Activated CD4-positive, alpha-beta T cell treated with anti-CD3 and anti-CD28 coated beads, Interleukin-2, Interleukin-6, amounts not matched to agents 100 ng/mL and 50 ng/mL, durations not matched to agents 16 hours and 8 hours (primary cell): ENCODE measurements at regions not wholly inside any gene's neighbourhood (a gene's known extent, or its start where the extent isn't known, plus 50 kb on each side); places are given as distances from the start of the nearest gene placed in this dataset.
"Not testable (repeated sequence)": the region's sequence is repeated elsewhere in the genome, so short reads cannot be mapped to it uniquely, and the experiment has no call there.

Experiments used
- DNase-seq: peaks from one replicate; pipeline ENCODE4 v3.0.0-alpha.2; 2020

DNA sequence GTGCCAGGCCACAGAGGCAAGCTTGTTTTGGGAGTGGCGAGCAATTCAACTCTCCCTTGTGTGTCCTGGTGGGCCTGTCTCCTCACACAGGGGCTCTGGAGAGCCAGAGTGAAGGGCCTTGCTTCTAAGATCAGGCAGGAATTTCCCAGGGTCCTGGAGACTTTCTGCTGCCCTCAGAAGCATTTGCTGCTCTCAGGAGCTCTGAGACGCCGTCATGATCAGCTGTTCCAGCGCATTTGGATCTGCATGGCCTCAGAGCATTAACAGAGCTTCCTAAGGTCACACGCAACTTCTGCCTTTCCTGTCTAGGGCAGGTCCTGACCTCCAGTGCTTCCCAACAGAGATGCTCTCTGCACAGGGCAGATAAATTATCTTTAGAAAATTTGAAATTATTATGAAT lies 52.2 kb upstream of the C10orf90 start:
- no peak for DNase-seq

DNA sequence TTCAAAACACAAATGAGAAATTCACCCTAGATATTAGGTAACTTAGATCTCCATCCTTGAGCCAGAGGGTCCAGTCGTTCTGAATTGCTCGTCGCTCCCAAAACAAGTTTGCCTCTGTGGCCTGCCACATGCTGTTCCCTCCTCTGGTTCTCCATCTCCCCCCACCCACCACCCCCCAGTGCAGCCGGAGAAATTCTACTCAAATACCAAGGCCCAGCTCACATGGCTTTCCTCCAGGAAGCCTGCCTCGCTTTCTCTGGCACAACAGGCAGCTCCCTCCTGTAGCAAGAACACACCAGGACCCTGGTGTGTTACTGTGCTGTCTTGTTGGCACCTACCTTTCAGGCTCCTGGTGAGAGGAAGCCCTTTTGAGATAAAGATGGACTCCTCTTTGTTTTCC lies 52.7 kb upstream of the C10orf90 start:
- no peak for DNase-seq

DNA sequence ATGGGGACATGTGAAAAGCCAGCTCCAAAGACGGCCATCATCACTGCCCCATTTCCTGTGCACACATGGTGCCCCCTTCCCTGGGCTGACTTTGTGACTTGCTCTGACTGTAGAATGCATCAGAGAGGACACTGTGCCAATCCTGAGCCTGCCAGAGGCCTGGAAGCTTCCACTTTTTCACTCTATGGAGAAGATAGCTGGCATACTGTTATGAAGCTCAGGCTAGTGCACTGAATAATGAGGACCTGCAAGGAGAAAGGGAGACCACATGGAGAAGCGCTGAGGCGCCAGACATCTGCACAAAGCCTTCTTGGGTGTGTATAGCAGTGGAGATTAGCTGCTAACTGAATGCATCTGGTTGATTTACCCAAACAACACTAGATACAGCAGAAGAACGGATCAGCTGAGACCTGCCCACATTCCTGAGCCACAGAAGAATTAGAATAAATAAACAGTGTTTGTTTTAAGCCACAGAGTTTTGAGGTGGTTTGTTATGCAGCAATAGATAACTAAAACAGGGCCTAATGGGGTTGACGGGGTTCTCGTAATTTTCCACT lies 58.9 kb upstream of the C10orf90 start:
- DNase-seq, result no peak

DNA sequence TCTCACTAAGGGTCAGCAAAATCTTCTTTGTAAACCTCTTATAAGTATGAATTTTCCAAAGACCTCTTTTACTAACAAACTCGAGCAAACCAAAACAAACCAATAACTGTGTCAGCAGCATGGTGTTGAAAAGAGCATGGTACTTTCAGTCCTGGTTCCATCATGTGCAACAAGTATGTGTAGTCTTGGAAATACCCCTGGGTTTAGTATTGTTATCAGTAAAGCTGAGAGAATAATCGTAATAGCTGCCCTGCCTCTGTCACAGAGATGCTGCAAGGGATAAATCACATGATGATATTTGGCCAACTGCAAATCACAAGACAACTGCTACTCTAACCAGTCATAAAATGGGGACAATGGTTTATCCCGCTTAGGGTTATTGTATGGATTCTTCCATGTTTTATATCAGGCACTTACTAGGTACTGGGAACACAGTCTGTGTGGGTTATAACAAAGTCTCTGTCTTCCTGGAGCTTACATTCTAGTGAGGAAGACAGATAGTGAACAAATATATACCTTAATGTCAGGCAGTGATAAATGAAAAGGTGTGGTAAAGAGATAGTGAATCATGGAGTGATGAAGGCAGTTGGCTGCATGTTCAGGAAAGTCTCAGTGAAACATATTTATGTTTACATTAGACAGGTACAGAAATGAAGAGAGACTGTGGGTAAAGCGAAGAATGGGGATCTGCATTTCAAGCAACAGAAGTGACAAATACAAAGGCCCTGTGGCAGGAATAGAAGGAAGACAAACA lies 60.5 kb upstream of the C10orf90 start:
- no peak for DNase-seq

DNA sequence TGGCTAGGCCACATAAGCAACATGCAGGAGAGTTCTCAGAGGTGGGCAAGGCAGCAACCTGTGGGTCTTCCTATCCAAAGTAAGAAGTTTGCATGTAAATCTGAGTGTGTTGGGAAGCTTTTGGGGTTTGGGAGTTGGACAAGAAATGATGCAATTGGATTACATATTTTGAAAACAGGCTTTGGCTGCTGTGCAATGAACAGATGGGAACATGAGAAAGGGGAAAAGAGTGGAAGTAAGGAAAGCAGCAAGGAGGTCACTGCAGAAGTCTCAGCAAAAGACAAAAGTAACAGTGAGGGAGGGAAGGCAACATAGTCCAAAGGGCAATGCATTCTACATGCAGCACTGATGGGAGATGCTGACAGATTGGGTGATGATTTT lies 61.1 kb upstream of the C10orf90 start:
- DNase-seq, result no peak

DNA sequence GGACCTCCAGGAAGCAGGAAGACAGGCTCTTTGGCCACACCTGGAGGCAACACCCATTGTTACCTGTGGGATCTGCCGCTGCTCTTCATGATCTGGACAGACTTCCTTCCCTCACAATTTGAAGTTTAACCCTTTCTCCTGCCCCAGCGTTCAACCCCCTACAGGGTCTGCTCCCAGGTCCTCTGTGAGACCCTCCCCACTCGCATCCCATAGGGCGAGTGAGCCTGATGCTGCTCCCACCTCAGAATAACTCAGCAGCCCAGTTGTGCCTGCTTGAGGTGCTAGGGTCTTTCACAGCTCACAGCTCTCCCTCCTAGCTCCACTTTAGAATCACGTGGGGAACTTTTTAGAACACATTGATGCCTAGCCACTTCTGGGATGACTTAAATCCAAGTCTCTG lies 61.8 kb upstream of the C10orf90 start:
- DNase-seq, result no peak

DNA sequence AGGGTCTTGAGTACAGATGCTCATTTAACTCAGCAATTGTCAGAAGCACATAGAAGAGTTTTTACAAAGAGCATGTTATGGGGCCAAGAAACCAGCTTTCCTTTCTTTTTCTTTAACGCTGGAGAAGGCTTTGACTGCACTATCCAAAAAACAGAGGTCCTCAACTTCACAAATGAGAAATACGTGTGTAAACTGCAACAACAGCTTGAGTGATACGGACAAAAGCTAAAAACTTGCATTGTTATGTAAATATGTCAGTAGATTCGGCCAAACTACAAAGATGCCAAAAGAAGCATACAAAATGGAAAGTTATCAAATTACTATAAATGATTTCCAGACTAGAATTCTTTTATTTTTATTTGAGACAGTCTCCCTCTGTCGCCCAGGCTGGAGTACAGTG lies 62.4 kb upstream of the C10orf90 start:
- DNase-seq, result no peak

DNA sequence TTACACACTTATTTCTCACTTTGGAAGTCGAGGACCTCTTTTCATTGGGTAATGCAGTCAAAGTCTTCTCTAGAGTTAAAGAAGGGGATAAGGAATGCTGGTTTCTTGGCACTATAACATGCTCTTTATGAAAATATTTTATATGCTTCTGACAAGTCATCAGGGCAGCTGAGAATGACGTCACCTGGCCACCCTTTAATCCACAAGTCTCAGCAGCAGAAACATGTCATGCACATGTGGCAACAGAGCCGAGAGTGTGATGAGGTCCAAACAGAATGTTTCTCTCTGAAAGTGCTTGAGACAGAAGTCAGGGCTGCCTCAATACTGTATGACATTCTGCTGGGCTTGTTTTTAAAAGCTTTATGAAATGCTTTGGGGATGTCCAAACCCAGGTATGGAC lies 63.5 kb upstream of the C10orf90 start:
- DNase-seq, result no peak

DNA sequence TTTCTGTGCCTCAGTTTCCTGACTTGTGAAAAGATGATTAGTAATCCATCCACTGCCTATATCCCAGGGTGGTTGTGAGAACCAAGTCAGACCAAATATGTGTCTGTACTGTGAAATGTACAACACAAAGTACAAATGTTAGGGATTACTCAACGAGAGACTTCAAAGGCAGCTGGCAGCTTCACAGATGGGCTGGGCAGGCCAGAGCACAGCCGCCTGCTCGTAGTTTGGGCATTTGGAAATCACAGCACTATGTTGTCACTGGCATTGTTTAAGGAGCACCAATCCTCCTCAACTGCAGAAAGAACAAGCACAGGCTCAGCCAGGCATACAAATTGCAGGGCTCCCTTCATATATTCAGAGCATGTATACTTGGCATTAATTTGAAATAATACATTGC lies 64.5 kb upstream of the C10orf90 start:
- no peak for DNase-seq

DNA sequence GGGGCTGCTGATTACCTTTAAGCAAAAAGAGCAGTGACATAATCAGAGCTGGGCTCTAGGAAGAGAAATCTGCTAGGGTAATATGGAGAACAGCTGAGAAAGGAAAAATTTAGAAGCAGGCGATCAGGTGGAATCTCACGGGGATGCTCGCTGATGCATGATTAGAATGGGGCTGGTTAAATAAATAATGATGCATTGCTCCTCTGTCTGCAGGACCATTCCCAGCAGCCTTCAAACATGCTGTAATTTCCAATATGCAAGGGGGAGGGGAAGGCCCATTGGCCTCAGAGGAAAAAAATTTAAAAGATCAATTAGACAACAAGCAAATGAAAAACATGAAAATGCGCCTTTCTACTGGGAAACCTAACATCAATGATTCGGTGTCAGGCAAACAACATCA lies 65.6 kb upstream of the C10orf90 start:
- DNase-seq, result no peak

DNA sequence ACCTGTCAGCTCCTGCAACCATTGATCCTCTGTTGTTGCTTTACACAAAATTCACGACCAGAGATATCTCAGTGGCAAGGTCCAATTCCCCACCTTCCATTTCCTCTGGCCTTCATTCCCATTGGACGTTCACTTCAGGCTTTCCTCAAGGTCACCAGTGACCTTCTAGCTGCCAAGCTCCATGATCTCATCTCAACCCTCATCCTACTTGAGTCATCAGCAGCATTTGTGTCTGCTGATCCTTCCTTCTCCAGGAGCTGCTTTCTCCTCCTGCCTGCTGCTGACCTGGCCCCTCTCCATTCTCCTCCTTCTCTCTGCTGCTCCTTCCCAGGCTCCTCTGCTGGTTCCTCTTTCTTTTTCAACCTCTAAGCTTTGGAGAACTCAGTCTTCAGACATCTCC lies 66.2 kb upstream of the C10orf90 start:
- DNase-seq, result no peak

DNA sequence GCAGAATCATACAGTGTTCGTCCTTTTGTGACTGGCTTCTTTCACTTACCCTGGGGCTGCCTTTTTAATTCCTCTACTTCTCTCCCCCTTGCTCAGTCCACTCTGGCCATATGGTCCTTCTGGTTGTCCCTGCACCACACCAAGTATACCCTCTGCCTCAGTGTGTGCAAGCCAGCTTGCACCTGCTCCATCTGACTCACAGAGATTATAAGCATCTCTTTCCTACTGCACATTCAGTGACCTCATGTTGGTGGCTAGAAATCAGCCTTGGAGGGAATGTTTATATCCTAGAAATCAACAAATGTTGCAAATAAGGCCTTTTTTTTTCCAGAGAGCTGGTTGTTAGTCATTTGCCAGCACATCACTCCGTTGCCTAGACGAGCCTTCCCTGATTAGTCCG lies 67.5 kb upstream of the C10orf90 start:
- no peak for DNase-seq

DNA sequence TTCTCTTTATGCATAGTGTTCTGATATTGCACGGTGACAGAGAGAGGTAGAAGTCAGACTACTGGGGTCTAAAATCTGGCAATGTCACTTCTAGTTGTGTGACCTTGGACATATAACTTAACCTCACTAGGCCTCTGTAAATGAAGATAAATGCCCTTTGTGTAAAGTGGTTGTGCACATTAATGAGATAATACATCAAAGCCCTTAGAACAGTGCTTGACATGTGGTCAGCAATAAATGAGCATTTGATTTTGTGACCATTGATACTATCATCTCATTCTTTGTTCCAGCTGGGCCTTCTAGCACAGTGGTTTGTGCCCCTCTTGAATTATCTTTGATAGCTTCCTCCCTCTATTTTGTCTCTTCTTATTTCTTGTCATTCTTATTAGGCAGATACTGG lies 74.1 kb upstream of the C10orf90 start:
- DNase-seq, result no peak

DNA sequence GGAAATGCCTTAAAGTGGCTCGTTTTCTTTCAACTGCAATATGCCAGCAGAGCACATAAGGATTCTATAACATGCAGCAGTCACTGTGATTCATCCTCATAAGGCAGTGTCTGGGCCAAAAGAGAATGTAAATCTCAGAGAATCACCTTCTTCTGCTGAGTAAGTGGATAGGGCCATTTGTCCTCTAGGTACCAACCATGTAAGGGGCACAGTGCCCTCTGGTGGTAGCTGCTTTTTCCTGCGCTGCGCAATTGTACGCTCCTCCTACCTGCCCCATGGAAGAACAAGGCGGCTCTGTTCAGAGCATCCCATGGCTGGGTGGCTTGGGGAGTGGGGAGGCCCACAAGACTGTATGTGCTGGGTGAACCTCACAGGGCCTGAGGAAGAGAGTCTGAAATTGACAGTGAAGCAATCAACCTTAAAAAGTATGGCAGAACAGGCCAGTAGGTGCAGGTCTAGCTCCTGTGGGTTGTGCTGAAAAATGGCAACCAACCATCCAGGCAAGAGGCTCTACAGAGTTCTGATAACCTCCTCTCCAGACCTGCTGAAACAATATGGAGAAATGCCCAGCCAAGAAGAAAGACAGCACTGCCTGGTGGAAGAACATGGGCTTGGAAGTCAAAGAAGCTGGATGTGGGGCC lies 78.6 kb upstream of the C10orf90 start:
- peak; percentile 63 for DNase-seq

DNA sequence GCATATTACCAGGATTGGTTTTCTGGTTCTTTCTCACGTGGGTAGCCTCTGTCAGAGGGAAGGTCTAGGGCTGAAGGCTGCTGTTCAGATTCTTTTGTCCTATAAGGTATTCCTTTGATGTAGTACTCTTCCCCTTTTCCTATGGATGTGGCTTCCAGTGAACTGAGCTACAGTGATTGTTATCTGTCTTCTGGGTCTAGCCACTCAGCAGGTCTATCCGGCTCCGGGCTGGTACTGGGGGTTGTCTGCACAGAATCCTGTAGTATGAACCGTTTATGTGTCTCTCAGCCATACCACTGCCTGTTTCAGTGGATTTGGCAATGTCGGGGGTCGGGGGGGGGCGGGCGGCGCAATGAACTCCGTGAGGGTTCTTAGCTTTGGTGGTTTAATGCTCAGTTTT lies 84.5 kb upstream of the C10orf90 start:
- no peak for DNase-seq

DNA sequence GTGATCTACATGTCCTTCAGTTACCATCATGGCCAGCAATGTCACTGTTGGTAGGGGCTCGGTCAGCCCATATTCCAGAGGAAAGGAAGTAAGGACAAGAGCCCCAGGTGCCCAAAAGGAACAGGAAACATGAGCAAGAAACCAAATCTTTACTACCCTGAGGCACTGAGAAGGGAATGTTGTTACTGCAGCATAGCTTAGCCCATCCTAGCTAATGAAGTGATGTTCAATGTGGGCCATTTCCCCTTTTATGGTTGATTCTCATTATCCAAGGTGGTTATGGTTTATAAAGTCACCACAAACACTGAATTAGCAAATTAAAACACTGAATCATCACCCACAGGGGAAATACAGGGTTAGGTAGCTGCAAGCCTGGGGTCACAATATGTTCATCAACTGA lies 88.4 kb upstream of the C10orf90 start:
- DNase-seq, result no peak

DNA sequence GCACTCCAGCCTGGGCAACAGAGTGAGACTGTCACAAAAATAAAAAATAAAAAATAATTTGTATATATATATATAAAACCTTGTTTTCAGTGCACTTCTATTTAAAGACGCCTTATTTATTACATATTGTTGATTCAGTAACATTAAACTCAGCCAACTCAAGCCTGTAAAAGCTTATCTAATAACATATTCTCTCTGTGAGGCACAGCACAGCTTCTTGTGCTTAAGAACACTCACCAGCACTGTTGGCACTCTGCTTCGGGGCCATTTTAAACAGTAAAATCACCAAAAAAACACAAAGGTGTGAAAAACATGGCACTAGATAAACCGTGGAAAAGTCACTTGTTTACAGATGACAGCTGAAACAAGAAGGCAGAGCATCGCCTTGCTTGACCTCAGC lies 89.0 kb upstream of the C10orf90 start:
- no peak for DNase-seq

DNA sequence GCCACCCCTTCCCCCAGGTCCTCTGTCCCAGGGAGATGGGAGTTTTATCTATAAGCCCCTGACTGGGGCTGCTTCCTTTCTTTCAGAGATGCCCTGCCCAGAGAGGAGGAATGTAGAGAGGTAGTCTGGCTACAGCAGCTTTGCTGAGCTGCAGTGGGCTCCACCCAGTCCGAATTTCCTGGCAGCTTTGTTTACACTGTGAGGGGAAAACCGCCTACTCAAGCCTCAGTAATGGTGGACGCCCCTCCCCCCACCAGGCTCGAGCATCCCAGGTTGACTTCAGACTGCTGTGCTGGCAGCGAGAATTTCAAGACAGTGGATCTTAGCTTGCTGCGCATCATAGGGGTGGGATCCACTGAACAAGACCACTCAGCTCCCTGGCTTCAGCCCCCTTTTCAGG lies 96.2 kb upstream of the C10orf90 start:
- DNase-seq, result not testable (repeated sequence)

DNA sequence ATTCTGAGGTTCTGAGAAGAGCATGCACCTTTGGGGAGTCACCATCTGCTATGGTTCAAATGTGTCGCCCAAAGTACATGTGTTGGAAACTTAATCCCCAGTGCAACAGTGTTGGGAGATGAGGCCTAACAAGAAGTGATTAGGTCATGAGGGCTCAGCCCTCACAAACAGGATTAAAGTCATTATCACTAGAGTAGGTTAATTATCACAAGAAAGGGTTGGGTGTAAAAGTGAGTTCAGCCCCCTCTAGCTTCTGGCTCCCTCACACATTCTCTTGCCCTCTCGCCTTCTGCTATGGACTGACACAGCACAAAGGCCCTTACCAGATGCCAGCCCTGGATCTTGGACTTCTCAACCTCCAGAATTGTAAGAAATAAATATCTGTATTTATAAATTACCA lies 100.3 kb upstream of the C10orf90 start:
- no peak for DNase-seq

DNA sequence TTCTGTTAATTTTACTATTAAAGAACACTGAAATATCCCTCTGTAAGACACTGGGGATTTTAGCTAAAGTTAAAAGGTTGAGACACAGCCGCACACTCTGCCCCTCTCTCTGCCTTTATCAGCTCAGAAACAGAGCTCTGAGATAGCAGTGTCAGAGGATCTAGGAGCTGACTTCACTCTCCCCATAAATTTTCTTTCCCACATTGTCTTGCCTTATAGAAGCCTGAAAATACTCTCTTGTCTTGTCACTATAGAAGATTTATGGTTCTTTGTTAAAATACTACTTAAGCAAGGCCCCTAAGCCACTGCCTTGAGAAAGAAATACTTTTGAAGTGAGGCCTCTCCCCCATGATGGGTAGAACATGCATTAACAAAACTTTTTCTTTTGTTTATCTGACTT lies 105.7 kb upstream of the C10orf90 start:
- DNase-seq, result no peak

DNA sequence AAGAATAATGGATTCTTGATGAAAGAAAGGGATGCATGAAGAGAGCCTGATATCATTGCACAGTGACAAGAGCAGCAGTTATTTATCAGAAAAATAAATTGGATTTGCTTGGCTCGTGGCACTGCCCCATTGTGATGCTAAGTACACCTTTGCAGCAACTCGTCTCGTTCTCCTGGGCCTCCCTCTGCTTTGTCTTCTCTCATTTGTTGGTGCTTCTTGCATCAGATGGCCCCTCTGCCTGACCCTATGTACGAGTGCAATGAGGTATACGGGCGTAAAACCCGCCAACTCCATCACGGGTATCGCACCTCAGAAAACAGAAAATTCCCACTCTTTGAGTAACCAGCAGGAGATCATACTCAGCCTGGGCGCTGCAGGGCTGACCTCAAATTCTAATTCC lies 107.2 kb upstream of the C10orf90 start:
- DNase-seq, result no peak

DNA sequence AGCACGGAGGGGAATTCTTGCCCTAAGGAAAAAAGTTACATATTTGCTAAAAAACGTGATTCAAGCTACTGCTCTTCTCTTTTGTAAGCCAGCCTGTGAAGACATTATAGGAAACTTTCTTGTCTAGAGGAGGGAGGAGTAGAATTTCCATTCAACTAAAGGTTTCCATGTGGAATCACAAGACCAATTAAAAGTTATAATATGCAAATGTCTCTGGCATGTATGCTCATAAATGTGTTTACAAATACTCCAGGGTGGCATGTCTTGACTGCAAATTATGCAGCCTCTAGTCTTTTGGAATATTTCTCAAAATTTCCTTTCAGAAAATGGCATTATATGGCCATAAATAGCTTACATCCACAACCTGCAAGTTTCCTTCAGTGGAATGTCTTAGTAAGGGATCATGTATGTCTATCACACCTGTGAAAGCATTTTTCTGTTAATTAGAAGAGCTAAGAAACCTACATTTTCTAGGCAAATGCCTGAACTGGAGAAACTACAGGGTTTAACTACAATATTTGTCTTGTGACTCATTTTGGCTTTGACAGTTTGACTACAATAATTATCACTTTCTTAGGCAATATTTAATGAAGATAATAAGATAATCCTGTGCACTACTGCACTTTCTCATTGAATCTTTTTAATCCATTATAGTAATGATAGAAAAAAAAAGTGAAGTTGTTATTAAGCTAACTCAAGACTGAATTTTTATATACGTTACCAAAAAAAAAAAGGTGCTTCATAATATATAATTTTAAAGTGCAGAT lies 111.1 kb upstream of the C10orf90 start:
- no peak for DNase-seq

DNA sequence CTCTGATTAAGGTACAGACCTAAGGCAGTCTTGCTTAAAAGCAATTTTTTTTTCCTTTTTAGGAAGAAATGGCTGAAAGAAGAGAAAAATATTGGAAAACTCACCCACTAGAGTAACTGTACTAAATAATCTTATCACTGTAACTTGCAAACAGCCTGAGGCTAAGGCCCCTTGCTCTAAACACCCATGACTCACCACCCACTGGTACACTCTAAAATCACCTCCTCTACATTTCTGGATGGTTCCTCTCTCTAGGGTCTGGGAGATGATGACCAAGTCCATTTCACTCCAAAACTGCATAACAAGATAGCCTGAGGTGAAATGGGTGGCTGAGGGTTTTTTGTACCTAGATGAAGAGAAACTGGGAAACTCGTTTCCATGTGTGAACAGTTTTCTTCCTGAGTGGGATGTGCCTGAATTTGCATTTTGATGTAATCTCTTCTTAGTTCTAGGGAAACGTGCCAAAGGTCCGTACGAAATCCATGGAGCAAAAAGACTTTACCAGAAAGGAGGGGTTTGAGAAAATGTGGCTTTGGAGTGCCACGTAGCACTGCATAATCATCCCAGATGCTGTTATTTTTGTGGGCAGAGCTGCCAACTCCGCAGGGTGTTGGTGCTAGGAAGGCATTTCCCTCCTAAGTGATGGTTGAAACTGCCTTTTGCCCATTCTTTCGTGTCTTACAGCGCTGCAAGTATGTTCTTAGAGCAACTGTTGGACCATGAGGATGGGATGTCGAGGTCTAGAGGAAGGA lies 113.5 kb upstream of the C10orf90 start:
- no peak for DNase-seq
